ENCODE measurements at regions not wholly inside any gene's neighbourhood (a gene's known extent, or its start where the extent isn't known, plus 50 kb on each side); places are given as distances from the start of the nearest gene placed in this dataset.

- in situ Hi-C loops (cut with MboI; ENCODE audit: low sequenced_read_pairs in 4 of 4) (loop anchor here in 3 of 4 donors (5.0 to 10.0 kb wide), 2 partner anchors 461 to 464 kb away; partner anchors contain the start of gene EFNB1 (in 2 of the 3)), intact Hi-C loops (cut with DNase I; ENCODE audit: low total_unique reads) (loop anchor here (1.0 kb wide), 1 partner anchor 464 kb away; no protein-coding TSS in a partner anchor)
- Histone ChIP-seq H3K27me3 (no peaks in the 10 kb centered on the region), H3K36me3 (no peaks in the 10 kb centered on the region), H3K4me3 (peak overlapping the region; percentile 42 to 50 (median 47)), H3K4me1 (peaks cover 0 to 4% of the 10 kb centered on the region in 2 donors), H3K9me3 (no peaks in the 10 kb centered on the region), H3K27ac (no peak overlapping the region)
- peak; percentile 54 to 90 (median 80) for TF ChIP-seq CTCF (IDR thresholded peaks at IDR 0.05 in 4 of 5, conservative IDR thresholded peaks at IDR 0.05 in 1 of 5)
- no peak for TF ChIP-seq POLR2A (IDR thresholded peaks at IDR 0.05)
- DNase-seq (peak in 1 of 2 donors; percentile 15), ATAC-seq (peak; percentile 58 to 62)
Measured at GRCh38 chrX:69285881-69286564, 120.8 kb upstream of the PJA1 start.

- TF ChIP-seq POLR2A (IDR thresholded peaks at IDR 0.05) (no peak), CTCF (IDR thresholded peaks at IDR 0.05 in 4 of 5, conservative IDR thresholded peaks at IDR 0.05 in 1 of 5) (no peak)
- Histone ChIP-seq H3K9me3 (no peaks in the 10 kb centered on the region), H3K4me1 (peaks cover 0 to 4% of the 10 kb centered on the region in 2 donors), H3K36me3 (no peaks in the 10 kb centered on the region), H3K27me3 (no peaks in the 10 kb centered on the region), H3K27ac (no peak overlapping the region), H3K4me3 (peak overlapping the region; percentile 42 to 50 (median 47))
- peak in 1 of 2 donors; percentile 16 for ATAC-seq
- intact Hi-C loops (cut with DNase I; ENCODE audit: low total_unique reads) (no loop called here), in situ Hi-C loops (cut with MboI; ENCODE audit: low sequenced_read_pairs in 4 of 4) (loop anchor here in 3 of 4 donors (5.0 to 10.0 kb wide), 2 partner anchors 461 to 463 kb away; partner anchors contain the start of gene EFNB1 (in 2 of the 3))
- peak in 1 of 2 donors; percentile 14 for DNase-seq
Measured at GRCh38 chrX:69285401-69285877, 120.2 kb upstream of the PJA1 start.

GRCh38 chrX:69284491-69284890 lies 119.2 kb upstream of the PJA1 start:
- Histone ChIP-seq H3K36me3 (no peaks in the 10 kb centered on the region), H3K27me3 (no peaks in the 10 kb centered on the region), H3K9me3 (no peaks in the 10 kb centered on the region), H3K27ac (no peak overlapping the region), H3K4me3 (no peak overlapping the region), H3K4me1 (peaks cover 0 to 4% of the 10 kb centered on the region in 2 donors)
- in situ Hi-C loops (cut with MboI; ENCODE audit: low sequenced_read_pairs in 4 of 4) (loop anchor here in 2 of 4 donors (10.0 kb wide), 1 partner anchor 460 kb away; the partner anchor contains the start of gene EFNB1 (in 2 of the 2)), intact Hi-C loops (cut with DNase I; ENCODE audit: low total_unique reads) (no loop called here)
- DNase-seq (no peak), ATAC-seq (no peak)
- TF ChIP-seq CTCF (IDR thresholded peaks at IDR 0.05 in 4 of 5, conservative IDR thresholded peaks at IDR 0.05 in 1 of 5) (no peak), POLR2A (IDR thresholded peaks at IDR 0.05) (no peak)

GRCh38 chrX:69282893-69283690 lies 117.8 kb upstream of the PJA1 start:
- intact Hi-C loops (cut with DNase I; ENCODE audit: low total_unique reads): no loop called here
- H3K4me1 ChIP-seq: peaks cover 0 to 4% of the 10 kb centered on the region in 2 donors
- no peak overlapping the region for H3K27ac ChIP-seq
- TF ChIP-seq POLR2A (IDR thresholded peaks at IDR 0.05) (no peak), CTCF (IDR thresholded peaks at IDR 0.05 in 4 of 5, conservative IDR thresholded peaks at IDR 0.05 in 1 of 5) (no peak)
- in situ Hi-C loops (cut with MboI; ENCODE audit: low sequenced_read_pairs in 4 of 4): loop anchor here in 2 of 4 donors (10.0 kb wide), 1 partner anchor 458 kb away; the partner anchor contains the start of gene EFNB1 (in 2 of the 2)
- ATAC-seq: no peak
- H3K27me3 ChIP-seq: no peaks in the 10 kb centered on the region
- H3K4me3 ChIP-seq: no peak overlapping the region
- DNase-seq: no peak
- no peaks in the 10 kb centered on the region for H3K9me3 ChIP-seq
- H3K36me3 ChIP-seq: no peaks in the 10 kb centered on the region

Measured in gastrocnemius medialis (tissue), 4 donors.